Activated naive CD8-positive, alpha-beta T cell treated with anti-CD3 and anti-CD28 coated beads, Interleukin-2, amount 10 ng/mL, durations not matched to agents 7 days and 5 days (primary cell): ENCODE measurements at regions not wholly inside any gene's neighbourhood (a gene's known extent, or its start where the extent isn't known, plus 50 kb on each side); places are given as distances from the start of the nearest gene placed in this dataset.

ENCODE experiments used
- ATAC-seq: fragments of 150-1000 bp; cut with Tn5 transposase; one replicate; pipeline ENCODE4 v1.10.0; 2021; ENCODE audit warnings: low read depth, moderate library complexity
- POLR2A ChIA-PET: fragments of 350-600 bp; sonication (Branson Sonifier 250); formaldehyde crosslinking; loops from one replicate; lab custom pipeline; 2021; ENCODE audit warnings: antibody characterized with exemption; lab: Charles Lee
- DNase-seq: peaks from one replicate; pipeline ENCODE4 v3.0.0; 2021
- H3K27ac Mint-ChIP-seq: one replicate; pipeline ENCODE4 v1.8.0; 2022; ENCODE audit warnings: mild to moderate bottlenecking, mixed read lengths
- H3K27me3 Mint-ChIP-seq: one replicate; pipeline ENCODE4 v1.8.0; 2022; ENCODE audit warnings: mild to moderate bottlenecking, moderate library complexity, mixed read lengths
- H3K36me3 Mint-ChIP-seq: one replicate; pipeline ENCODE4 v1.8.0; 2021; ENCODE audit warnings: mild to moderate bottlenecking, mixed read lengths
- H3K4me1 Mint-ChIP-seq: one replicate; pipeline ENCODE4 v1.8.0; 2021; ENCODE audit warnings: mixed read lengths
- H3K4me3 Mint-ChIP-seq: one replicate; pipeline ENCODE4 v1.8.0; 2022; ENCODE audit warnings: mild to moderate bottlenecking, moderate library complexity, mixed read lengths
- H3K9me3 Mint-ChIP-seq: one replicate; pipeline ENCODE4 v1.8.0; 2021; ENCODE audit warnings: mixed read lengths

DNA sequence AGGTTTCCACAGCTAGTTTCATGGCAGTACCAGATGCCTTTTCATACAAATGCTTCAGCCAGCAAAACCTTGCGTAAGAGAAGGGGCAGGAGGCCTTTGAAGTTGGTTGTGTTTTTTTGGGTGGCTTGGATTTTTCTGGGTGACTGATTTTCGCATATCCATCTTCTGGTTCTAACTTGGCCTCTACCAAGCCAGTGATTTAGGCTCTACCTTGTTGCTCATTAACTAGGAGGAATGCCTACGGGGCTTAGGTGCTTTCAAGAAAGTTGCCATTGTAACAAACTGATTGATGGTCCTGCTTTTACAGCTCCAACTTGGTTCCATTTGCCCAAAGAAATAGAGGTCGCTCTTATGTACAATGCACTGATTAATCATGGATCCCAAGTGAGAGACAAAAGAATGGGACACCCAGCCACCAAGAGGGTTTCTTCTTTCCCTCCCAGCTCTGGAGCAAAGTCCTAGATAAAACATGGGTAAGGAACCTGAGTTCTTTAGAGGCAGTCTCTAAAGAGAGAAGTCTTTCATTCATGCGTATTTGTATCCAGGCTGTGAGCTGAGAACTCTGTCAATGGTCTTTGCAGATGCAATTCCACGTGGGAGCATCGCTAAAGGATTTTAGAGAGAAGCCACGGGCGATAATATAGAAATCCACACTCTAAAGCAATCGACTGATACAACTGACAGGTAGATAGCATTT is 92.1 kb upstream of the FGFR2 start:
- Mint-ChIP-seq H3K36me3 (no peaks in the 10 kb centered on the region), H3K4me3 (no peak overlapping the region), H3K4me1 (no peaks in the 10 kb centered on the region), H3K27ac (no peak overlapping the region), H3K27me3 (no peaks in the 10 kb centered on the region), H3K9me3 (no peaks in the 10 kb centered on the region)
- POLR2A ChIA-PET, result no interaction called here
- DNase-seq (no peak), ATAC-seq (no peak)

DNA sequence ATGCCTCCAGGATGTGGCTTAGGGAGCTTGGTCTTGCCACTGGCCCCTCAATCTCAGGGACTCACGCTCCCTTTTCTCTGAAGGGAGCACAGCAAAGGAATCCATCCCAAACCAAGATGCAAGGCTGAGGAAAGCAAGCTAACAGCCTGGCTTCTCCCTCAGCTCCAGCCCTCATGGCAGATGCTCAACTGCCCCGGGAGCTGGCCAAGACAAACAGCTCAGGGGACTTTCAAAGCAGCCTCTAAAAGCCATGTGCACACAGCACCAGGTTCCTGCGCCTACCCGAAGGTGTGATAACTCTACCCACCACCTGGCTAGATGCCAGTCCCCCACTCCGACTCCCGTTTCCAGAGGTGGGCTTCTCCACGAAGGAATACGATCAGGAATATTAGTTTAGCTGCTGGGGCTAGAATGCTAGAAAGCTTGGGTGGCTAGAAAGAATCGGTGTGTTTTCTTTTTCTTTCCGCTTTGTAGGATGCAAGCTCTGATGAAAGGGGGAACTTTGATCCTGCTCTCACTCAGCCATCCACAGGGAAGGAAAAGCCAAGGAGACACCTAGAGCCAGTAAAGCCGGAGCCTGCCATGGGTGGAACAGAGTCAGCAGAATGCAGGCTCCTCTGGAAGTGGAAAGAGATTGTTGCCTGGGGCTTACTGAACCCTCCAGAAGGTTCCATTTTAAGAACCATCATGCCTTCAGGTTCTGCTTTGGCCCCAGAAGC is 89.0 kb upstream of the FGFR2 start:
- POLR2A ChIA-PET, result no interaction called here
- ATAC-seq, result no peak
- H3K9me3 Mint-ChIP-seq, result no peaks in the 10 kb centered on the region
- no peak overlapping the region for H3K4me3 Mint-ChIP-seq
- H3K36me3 Mint-ChIP-seq, result no peaks in the 10 kb centered on the region
- no peak overlapping the region for H3K27ac Mint-ChIP-seq
- no peaks in the 10 kb centered on the region for H3K27me3 Mint-ChIP-seq
- no peak for DNase-seq
- no peaks in the 10 kb centered on the region for H3K4me1 Mint-ChIP-seq

DNA sequence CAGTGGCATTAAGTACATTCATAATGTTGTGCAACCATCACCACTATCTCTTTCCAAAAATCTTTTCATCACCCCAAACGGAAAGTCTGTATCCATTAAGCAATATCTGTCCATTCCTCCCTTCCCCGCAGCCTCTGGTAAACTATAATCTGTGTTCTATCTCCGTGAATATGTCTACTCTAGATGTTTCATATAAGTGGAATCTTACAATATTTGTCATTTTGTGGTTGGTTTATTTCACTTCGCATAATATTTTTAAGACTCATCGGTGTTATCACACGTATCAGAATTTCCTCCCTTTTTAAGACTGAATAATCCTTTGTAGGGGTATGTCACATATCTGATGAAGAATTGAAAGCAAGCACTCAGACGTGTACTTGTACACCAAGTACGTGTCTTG is 86.0 kb upstream of the FGFR2 start:
- DNase-seq, result no peak
- Mint-ChIP-seq H3K9me3 (no peaks in the 10 kb centered on the region), H3K36me3 (no peaks in the 10 kb centered on the region), H3K4me1 (no peaks in the 10 kb centered on the region), H3K27ac (no peak overlapping the region), H3K27me3 (no peaks in the 10 kb centered on the region), H3K4me3 (no peak overlapping the region)
- POLR2A ChIA-PET, result no interaction called here
- no peak for ATAC-seq

- Mint-ChIP-seq H3K27me3 (no peaks in the 10 kb centered on the region), H3K4me3 (no peak overlapping the region), H3K36me3 (no peaks in the 10 kb centered on the region), H3K4me1 (no peaks in the 10 kb centered on the region), H3K27ac (no peak overlapping the region), H3K9me3 (no peaks in the 10 kb centered on the region)
- DNase-seq, result no peak
- no peak for ATAC-seq
- POLR2A ChIA-PET, result no interaction called here
These were observed 85.6 kb upstream of the FGFR2 start for GRCh38 chr10:121683816-121684215.

- no peak for ATAC-seq
- H3K9me3 Mint-ChIP-seq, result no peaks in the 10 kb centered on the region
These were observed 85.1 kb upstream of the FGFR2 start for GRCh38 chr10:121683366-121683765.

DNA sequence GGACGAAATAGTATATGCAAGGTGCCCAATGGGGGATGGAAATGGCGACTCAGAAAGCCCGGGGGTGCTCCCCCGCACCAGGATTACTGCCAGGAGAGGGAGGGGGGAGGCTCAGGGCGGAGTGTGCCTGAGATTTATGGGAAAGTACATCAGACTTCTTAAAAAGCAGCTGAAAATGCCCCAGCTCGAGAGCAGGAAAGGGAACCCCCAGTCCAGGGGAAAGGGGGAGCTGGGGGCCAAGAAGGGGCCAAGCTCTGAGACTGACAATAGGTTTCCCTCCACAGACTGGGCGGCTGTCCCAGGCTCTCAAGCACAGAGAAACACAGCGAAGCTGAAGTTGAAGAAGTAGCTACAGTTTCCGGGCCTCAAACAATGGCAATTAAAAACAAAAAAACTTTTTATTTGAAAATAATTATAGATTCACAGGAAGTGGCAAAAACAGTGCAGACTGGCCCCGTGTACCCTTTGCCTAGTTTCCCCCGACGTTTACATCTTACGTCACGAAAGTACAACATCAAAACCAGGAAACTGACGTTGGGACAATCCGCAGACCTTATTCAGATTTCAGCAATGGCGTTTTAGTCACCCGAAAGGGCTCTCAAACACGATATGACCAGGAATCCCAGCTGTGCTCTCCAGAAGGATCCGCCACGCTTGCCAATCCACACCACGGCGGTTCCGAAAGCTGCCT is 83.9 kb upstream of the FGFR2 start:
- DNase-seq, result no peak
- no peaks in the 10 kb centered on the region for H3K36me3 Mint-ChIP-seq
- no peaks in the 10 kb centered on the region for H3K4me1 Mint-ChIP-seq
- no peak overlapping the region for H3K27ac Mint-ChIP-seq
- H3K27me3 Mint-ChIP-seq, result no peaks in the 10 kb centered on the region
- no peak overlapping the region for H3K4me3 Mint-ChIP-seq
- H3K9me3 Mint-ChIP-seq, result no peaks in the 10 kb centered on the region
- POLR2A ChIA-PET, result no interaction called here
- ATAC-seq, result no peak

More at GRCh38 chr10:121683366-121683765, 85.1 kb upstream of the FGFR2 start:
- no peaks in the 10 kb centered on the region for H3K4me1 Mint-ChIP-seq
- no peak overlapping the region for H3K27ac Mint-ChIP-seq
- POLR2A ChIA-PET, result no interaction called here
- no peak for DNase-seq
- no peaks in the 10 kb centered on the region for H3K27me3 Mint-ChIP-seq
- no peak overlapping the region for H3K4me3 Mint-ChIP-seq
- no peaks in the 10 kb centered on the region for H3K36me3 Mint-ChIP-seq

- Mint-ChIP-seq H3K4me3 (no peak overlapping the region), H3K9me3 (no peaks in the 10 kb centered on the region), H3K36me3 (no peaks in the 10 kb centered on the region), H3K27me3 (no peaks in the 10 kb centered on the region), H3K4me1 (no peaks in the 10 kb centered on the region), H3K27ac (no peak overlapping the region)
- ATAC-seq (no peak), DNase-seq (no peak)
- POLR2A ChIA-PET, result no interaction called here
These were observed 82.8 kb upstream of the FGFR2 start for GRCh38 chr10:121680879-121681655.

DNA sequence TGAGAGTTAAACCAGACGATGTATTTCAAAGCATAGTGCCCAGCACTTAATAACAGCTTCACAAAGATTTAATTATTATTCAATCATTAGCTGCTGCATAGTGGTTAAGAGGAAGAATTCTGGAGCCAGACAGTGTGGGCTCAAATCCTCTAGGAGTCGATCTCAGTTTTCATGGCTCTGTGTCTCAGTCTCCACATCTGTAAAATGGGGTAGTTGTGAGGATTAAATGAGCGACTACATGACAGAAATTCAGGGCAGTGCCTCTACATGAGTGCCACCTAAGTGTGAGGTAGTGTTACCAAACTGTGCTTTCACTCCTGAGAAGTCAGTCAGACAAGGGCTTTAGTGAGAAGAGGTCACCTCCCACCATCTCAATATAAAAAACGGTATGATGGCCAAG is 81.7 kb upstream of the FGFR2 start:
- H3K4me1 Mint-ChIP-seq, result no peaks in the 10 kb centered on the region
- POLR2A ChIA-PET, result no interaction called here
- no peaks in the 10 kb centered on the region for H3K36me3 Mint-ChIP-seq
- H3K27me3 Mint-ChIP-seq, result no peaks in the 10 kb centered on the region
- ATAC-seq (no peak), DNase-seq (no peak)
- H3K4me3 Mint-ChIP-seq, result no peak overlapping the region
- peaks cover 2% of the 10 kb centered on the region for H3K9me3 Mint-ChIP-seq
- H3K27ac Mint-ChIP-seq, result no peak overlapping the region

DNA sequence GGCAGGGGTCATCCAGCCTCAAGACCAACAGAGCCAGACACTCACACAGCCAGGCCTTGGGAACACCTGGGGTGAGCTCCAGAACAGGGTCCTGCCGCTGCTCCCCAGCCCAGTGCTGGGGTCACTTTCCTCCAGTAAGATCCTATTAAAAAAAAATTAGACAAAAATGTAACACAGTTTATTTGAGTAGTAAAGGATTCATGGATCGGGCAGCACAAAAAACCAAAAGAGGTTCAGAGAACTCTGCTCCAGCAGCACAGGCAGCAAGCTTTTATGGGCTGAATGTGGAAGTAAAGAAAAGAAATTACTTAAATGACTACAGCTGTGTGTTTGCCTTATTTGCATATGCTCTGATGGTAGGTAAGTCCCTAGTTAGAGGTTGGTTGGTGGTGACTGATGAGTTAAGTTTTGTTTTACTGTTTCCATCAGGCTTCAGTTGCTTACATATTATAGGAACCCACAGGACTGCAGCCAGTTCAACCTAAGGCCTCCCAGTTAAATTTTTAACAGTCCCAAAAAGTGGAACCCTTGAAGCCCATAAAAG is 80.5 kb upstream of the FGFR2 start:
- Mint-ChIP-seq H3K27me3 (no peaks in the 10 kb centered on the region), H3K36me3 (no peaks in the 10 kb centered on the region), H3K4me1 (no peaks in the 10 kb centered on the region), H3K9me3 (peaks cover 3% of the 10 kb centered on the region), H3K4me3 (no peak overlapping the region), H3K27ac (no peak overlapping the region)
- DNase-seq (no peak), ATAC-seq (no peak)
- POLR2A ChIA-PET, result no interaction called here

- POLR2A ChIA-PET, result no interaction called here
These were observed 79.6 kb upstream of the FGFR2 start for GRCh38 chr10:121677880-121678279.

GRCh38 chr10:121675344-121675743 is 77.1 kb upstream of the FGFR2 start:
- H3K4me3 Mint-ChIP-seq, result no peak overlapping the region
- POLR2A ChIA-PET, result no interaction called here
- peaks cover 3% of the 10 kb centered on the region for H3K9me3 Mint-ChIP-seq
- no peaks in the 10 kb centered on the region for H3K4me1 Mint-ChIP-seq
- H3K27ac Mint-ChIP-seq, result no peak overlapping the region
- H3K27me3 Mint-ChIP-seq, result peaks cover 2% of the 10 kb centered on the region
- ATAC-seq (no peak), DNase-seq (no peak)
- H3K36me3 Mint-ChIP-seq, result no peaks in the 10 kb centered on the region

More at GRCh38 chr10:121677880-121678279, 79.6 kb upstream of the FGFR2 start:
- H3K36me3 Mint-ChIP-seq, result no peaks in the 10 kb centered on the region
- H3K27ac Mint-ChIP-seq, result no peak overlapping the region
- H3K4me1 Mint-ChIP-seq, result no peaks in the 10 kb centered on the region
- DNase-seq (no peak), ATAC-seq (no peak)
- no peak overlapping the region for H3K4me3 Mint-ChIP-seq
- peaks cover 3% of the 10 kb centered on the region for H3K9me3 Mint-ChIP-seq
- peaks cover 2% of the 10 kb centered on the region for H3K27me3 Mint-ChIP-seq

- ATAC-seq (no peak), DNase-seq (no peak)
- POLR2A ChIA-PET, result no interaction called here
- Mint-ChIP-seq H3K27ac (no peak overlapping the region), H3K4me1 (no peaks in the 10 kb centered on the region), H3K9me3 (peaks cover 3% of the 10 kb centered on the region), H3K27me3 (peaks cover 2% of the 10 kb centered on the region), H3K36me3 (no peaks in the 10 kb centered on the region), H3K4me3 (no peak overlapping the region)
These were observed 76.6 kb upstream of the FGFR2 start for GRCh38 chr10:121674885-121675284.

DNA sequence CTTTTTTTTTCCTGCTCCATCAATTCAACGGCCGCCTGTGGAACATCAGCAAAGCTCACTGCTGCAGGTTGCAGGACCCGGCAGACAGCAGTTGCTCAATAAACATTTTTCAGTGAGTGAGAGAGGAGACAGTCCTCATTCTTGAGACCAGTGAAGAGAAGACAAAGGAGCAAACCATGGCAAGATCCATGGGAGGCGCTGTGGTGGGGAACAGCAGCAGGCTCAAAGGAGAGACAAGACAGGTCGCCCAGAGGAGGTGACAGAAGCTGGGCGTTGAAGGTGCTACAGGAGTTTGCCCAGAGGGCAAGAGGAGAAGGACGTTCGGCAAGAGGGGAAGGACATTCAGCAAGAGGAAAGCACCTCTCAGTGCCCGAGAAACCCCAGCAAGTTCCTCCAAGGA is 74.5 kb upstream of the FGFR2 start:
- Mint-ChIP-seq H3K9me3 (peaks cover 3% of the 10 kb centered on the region), H3K36me3 (no peaks in the 10 kb centered on the region), H3K4me3 (no peak overlapping the region), H3K4me1 (no peaks in the 10 kb centered on the region), H3K27me3 (peaks cover 5% of the 10 kb centered on the region), H3K27ac (no peak overlapping the region)
- DNase-seq (no peak), ATAC-seq (no peak)
- POLR2A ChIA-PET, result no interaction called here
